ENCODE measurements at regions not wholly inside any gene's neighbourhood (a gene's known extent, or its start where the extent isn't known, plus 50 kb on each side); places are given as distances from the start of the nearest gene placed in this dataset.
A peak's percentile ranks its signal among the peaks of the same experiment; 100 is the strongest.

DNA sequence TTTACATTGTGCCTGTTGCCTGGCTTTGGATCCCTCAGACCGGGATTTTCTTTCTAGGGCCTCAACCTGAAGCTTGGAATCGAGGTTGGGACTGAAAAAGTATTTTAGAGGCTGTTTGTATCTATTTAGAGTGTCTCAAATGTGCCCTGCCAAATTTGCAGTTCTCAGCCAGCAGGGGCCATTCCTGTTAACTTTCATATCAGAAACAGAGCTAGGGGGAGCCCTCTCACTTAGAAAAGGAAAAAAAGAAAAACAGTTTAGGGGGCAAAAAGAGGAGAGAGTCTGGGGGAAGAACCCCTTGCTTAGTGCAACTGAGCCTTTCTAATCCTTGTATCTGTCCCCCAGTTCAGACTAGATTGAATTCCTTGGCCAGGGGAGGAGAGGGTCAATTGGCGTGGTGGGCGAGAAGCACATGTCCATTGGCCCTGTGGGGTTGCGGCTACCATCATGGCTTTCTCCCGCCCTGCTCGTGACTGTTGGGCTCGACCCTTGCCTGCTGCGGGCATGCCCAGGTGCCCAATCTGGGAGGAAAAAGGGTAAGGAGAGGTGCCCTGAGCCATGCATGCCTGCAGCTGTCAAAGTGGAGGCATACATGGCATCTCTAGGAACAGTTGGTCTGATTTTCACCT lies 101.6 kb downstream of the CFAP44 start:
- Histone ChIP-seq H3K9ac (ENCODE audit: extremely low read depth, low read length, poor library complexity, severe bottlenecking) (no peak overlapping the region), H3K27ac (ENCODE audit: low read depth, low read length) (no peak overlapping the region), H3K36me3 (ENCODE audit: control insufficient read depth, insufficient read depth, low read length) (no peaks in the 10 kb centered on the region), H3K9me3 (ENCODE audit: control insufficient read depth, low read length) (no peaks in the 10 kb centered on the region), H3K4me3 (ENCODE audit: low read length) (no peak overlapping the region), H3K4me1 (ENCODE audit: control insufficient read depth, insufficient read depth, low read length) (no peaks in the 10 kb centered on the region), H3K27me3 (ENCODE audit: control insufficient read depth, insufficient read depth, low read length, poor library complexity, severe bottlenecking) (no peaks in the 10 kb centered on the region)
- Mint-ChIP-seq H3K27ac (no peak overlapping the region), H3K4me3 (no peak overlapping the region), H3K27me3 (ENCODE audit: insufficient read depth) (no peaks in the 10 kb centered on the region), H3K36me3 (ENCODE audit: low read depth) (no peaks in the 10 kb centered on the region), H3K9me3 (no peaks in the 10 kb centered on the region), H3K4me1 (no peaks in the 10 kb centered on the region)
- TF ChIP-seq, protein P1, sequence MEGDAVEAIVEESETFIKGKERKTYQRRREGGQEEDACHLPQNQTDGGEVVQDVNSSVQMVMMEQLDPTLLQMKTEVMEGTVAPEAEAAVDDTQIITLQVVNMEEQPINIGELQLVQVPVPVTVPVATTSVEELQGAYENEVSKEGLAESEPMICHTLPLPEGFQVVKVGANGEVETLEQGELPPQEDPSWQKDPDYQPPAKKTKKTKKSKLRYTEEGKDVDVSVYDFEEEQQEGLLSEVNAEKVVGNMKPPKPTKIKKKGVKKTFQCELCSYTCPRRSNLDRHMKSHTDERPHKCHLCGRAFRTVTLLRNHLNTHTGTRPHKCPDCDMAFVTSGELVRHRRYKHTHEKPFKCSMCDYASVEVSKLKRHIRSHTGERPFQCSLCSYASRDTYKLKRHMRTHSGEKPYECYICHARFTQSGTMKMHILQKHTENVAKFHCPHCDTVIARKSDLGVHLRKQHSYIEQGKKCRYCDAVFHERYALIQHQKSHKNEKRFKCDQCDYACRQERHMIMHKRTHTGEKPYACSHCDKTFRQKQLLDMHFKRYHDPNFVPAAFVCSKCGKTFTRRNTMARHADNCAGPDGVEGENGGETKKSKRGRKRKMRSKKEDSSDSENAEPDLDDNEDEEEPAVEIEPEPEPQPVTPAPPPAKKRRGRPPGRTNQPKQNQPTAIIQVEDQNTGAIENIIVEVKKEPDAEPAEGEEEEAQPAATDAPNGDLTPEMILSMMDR (conservative IDR thresholded peaks at IDR 0.05) = peak; percentile 66
- WGBS, 2 experiments (ENCODE audit: insufficient coverage in 1 of 2, insufficient read length in 1 of 2) = 67 to 87% methylated on average over 4 to 9 of the region's 9 CpGs
- peak; percentile 59 for DNase-seq

Measured in endodermal cell (in vitro differentiated cells).